Non-pigmented ciliary epithelial cell (primary cell): ENCODE measurements at regions not wholly inside any gene's neighbourhood (a gene's known extent, or its start where the extent isn't known, plus 50 kb on each side); places are given as distances from the start of the nearest gene placed in this dataset.
"Not testable (repeated sequence)": the region's sequence is repeated elsewhere in the genome, so short reads cannot be mapped to it uniquely, and the experiment has no call there.

Experiments used
- DNase-seq: peaks from one replicate; pipeline ENCODE4 v3.0.0-alpha.2; 2010; ENCODE audit warnings: low read depth

GRCh38 chr9:71506821-71507220 is 261.5 kb downstream of the CEMIP2 start:
- peak; percentile 55 for DNase-seq

GRCh38 chr9:71504636-71505035 is 263.7 kb downstream of the CEMIP2 start:
- peak; percentile 41 for DNase-seq

GRCh38 chr9:71498691-71499090 is 269.6 kb downstream of the CEMIP2 start:
- DNase-seq = no peak

- no peak for DNase-seq
Measured at GRCh38 chr9:71490810-71491209, 277.5 kb downstream of the CEMIP2 start.

GRCh38 chr9:71487061-71487460 is 281.3 kb downstream of the CEMIP2 start:
- no peak for DNase-seq

GRCh38 chr9:71485326-71485725 is 283.0 kb downstream of the CEMIP2 start:
- no peak for DNase-seq

- DNase-seq = no peak
Measured at GRCh38 chr9:71483436-71483835, 284.9 kb downstream of the CEMIP2 start.

- no peak for DNase-seq
Measured at GRCh38 chr9:71479621-71480020, 288.7 kb downstream of the CEMIP2 start.

- DNase-seq = no peak
Measured at GRCh38 chr9:71472400-71472799, 295.9 kb downstream of the CEMIP2 start.

GRCh38 chr9:71465392-71465791 is 302.9 kb downstream of the CEMIP2 start:
- no peak for DNase-seq

GRCh38 chr9:71459082-71459481 is 309.2 kb downstream of the CEMIP2 start:
- no peak for DNase-seq

- DNase-seq = no peak
Measured at GRCh38 chr9:71446473-71447411, 321.6 kb downstream of the CEMIP2 start.

- no peak for DNase-seq
Measured at GRCh38 chr9:71446106-71446472, 322.2 kb downstream of the CEMIP2 start.

- no peak for DNase-seq
Measured at GRCh38 chr9:71442937-71443336, 321.5 kb upstream of the TRPM3 start.

GRCh38 chr9:71441266-71441665 is 319.8 kb upstream of the TRPM3 start:
- no peak for DNase-seq

- DNase-seq = no peak
Measured at GRCh38 chr9:71431931-71432330, 310.5 kb upstream of the TRPM3 start.

- not testable (repeated sequence) for DNase-seq
Measured at GRCh38 chr9:71407341-71407740, 285.9 kb upstream of the TRPM3 start.

GRCh38 chr9:71403106-71403505 is 281.7 kb upstream of the TRPM3 start:
- DNase-seq = no peak

GRCh38 chr9:71393005-71393404 is 271.6 kb upstream of the TRPM3 start:
- DNase-seq = no peak

- DNase-seq = no peak
Measured at GRCh38 chr9:71384343-71384742, 262.9 kb upstream of the TRPM3 start.

GRCh38 chr9:71383308-71383940 is 262.0 kb upstream of the TRPM3 start:
- no peak for DNase-seq

GRCh38 chr9:71368157-71368556 is 246.7 kb upstream of the TRPM3 start:
- DNase-seq = no peak

- no peak for DNase-seq
Measured at GRCh38 chr9:71364186-71364955, 242.9 kb upstream of the TRPM3 start.
